Inflammatory macrophage treated with lipopolysaccharide for 4 hours (primary cell): ENCODE measurements at regions not wholly inside any gene's neighbourhood (a gene's known extent, or its start where the extent isn't known, plus 50 kb on each side); places are given as distances from the start of the nearest gene placed in this dataset.
"Not testable (repeated sequence)": the region's sequence is repeated elsewhere in the genome, so short reads cannot be mapped to it uniquely, and the experiment has no call there.

ENCODE experiments used
- DNase-seq: peaks from one replicate; pipeline ENCODE4 v3.0.0-alpha.2; 2020

DNA sequence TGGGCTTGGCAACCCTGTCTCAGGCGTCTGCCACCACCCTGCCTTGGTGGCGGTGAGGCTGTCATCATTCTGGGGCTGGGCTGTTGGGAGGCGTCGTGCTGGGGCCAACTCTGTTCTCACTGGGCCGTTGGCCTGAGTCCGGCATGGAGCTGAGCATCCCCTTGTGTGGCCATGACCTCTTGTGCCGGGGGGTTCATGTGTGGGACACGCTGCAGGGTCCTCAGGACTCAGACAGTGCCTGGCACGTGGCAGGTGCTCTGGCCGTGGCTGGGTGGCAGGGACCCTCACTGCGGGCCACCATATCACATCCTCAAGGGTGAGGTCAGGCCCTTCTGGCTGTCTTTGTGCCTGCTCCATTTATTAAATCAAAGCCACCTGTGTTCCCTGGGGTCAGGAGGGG is 197.4 kb downstream of the BANP start:
- not testable (repeated sequence) for DNase-seq

- DNase-seq, result not testable (repeated sequence)
These were observed 197.9 kb downstream of the BANP start for GRCh38 chr16:88149158-88149603.

- not testable (repeated sequence) for DNase-seq
These were observed 198.4 kb downstream of the BANP start for GRCh38 chr16:88149663-88150062.

DNA sequence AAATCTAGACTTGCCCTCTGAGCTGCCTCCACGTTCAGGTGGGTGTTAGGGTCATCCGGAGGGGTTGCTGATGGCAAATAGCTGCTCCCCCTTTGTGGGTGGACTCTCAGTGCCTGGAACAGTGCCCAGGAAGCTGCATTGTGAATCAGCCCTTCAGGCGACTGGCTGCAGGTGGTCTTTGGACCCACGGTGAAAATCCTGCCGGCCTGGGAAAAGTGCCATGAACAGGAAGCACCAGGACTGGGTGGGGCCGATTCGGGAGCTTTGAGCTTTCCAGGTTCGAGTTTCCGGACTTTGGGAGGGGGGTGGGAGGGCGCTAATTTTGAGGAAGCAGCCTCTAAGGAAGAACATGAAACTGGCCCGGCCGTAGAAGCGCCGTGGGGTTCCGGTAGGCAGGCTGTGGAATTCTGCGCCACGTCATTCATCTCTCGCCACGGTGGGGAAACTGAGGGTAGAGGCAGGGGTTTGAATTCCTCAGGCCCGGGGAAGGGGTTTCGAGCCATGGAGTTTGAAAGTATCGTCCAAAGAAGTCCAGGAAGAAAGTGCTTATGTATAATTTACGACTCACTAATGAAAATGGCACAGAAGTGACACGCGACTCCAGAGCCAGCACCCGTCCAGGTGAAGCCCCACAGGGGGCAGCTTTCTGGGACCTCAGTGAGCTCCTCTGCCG is 199.4 kb downstream of the BANP start:
- DNase-seq, result not testable (repeated sequence)

DNA sequence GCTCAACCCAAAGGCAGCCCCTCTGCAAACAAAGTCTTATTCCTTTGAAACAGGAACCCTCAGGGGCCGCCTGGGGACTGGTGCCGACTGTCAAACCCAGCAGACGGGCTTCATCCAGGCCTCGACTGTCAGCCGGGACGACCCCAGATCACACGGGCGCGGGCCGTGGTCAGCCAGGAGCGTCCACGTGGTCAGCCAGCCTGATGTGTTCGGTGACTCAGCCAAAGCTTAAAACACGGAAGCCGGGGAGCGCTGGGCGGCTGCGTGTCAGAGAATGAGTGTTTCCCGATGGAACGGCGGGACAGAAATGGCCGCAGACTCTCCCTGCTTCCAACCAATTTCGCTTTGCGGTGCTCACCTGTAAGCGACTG is 199.9 kb downstream of the BANP start:
- peak; percentile 10 for DNase-seq

- DNase-seq, result not testable (repeated sequence)
These were observed 200.9 kb downstream of the BANP start for GRCh38 chr16:88151859-88152843.

GRCh38 chr16:88152879-88153278 is 201.6 kb downstream of the BANP start:
- not testable (repeated sequence) for DNase-seq

- DNase-seq, result not testable (repeated sequence)
These were observed 202.3 kb downstream of the BANP start for GRCh38 chr16:88153516-88153915.

DNA sequence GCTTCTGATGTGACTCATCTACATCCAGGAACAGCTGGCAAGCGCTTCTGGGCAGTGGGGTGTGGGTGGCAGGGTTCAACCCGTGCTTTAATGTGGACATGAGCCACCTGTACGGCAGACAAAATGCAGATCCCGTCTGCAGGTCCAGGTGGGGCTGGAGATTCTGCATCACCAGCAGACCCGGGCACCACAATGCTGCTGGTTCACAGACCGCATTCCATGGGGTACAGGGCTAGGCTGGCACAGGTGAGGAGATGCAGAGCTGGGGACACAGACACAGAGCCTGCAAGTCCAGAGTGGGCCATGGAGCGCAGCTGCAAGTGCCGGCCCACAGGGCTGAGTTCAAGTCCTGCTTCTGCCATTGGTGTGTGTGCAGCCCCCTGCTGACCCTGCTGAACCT is 203.7 kb downstream of the BANP start:
- not testable (repeated sequence) for DNase-seq

DNA sequence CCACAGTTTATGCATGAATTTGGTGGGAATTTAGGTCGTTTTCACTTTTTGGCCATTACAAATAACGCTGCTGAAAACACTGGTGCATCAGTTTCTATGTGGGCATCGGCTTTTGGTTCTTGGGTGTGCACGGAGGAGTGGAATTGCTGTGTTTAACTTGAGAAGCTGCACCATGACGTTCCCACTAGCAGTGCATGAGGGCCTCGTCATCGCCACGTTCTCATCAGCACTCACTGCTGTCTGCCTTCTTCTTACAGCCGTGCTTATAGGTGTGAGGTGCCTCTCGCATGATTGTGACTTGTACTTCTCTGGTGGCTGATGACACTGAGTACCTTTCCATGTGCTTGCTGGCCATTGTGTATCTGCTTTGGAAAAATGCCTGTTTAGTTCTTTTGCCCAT is 204.4 kb downstream of the BANP start:
- DNase-seq, result not testable (repeated sequence)

GRCh38 chr16:88156640-88157283 is 205.5 kb downstream of the BANP start:
- DNase-seq, result not testable (repeated sequence)

GRCh38 chr16:88157686-88158085 is 206.5 kb downstream of the BANP start:
- DNase-seq, result not testable (repeated sequence)

DNA sequence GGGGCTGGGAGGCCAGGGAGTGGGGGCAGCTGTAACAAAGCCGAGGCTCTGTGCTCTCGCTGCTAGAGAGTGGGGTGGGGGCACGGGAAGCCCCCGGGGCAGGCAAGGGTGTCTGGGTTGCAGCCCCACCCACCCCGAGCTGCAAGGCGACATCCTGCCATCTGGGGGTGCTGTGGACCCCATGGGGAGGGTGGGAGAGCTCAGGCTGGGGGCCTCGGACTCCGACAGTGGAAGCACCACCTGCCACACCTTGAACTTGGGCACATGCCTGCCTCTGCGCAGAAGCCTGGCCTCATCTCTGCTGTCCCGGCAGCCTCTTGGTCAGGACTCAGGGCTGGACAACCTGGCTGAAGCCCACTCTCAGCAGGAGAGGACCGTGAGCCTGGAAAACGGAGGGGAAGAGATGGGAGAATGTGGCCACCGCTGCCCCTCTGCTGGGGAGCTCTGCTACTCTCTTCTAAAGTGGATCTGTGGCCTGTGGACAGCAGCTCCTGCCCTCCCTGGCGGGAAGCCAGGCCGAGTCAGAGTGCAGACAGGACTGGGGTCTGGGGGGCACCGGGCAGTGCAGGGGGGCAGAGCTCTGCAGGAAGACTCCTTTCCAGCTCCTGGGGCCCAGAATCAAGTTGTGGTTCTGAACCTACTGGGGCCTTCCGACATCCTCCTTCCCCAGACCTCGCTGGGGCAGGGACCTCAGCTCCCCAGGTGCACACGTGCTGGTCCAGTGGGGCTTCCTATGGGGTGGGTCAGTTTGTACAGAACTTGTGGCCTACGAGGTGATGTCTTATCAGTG is 207.2 kb downstream of the BANP start:
- not testable (repeated sequence) for DNase-seq

GRCh38 chr16:88159046-88159896 is 208.0 kb downstream of the BANP start:
- not testable (repeated sequence) for DNase-seq

GRCh38 chr16:88159897-88160335 is 208.7 kb downstream of the BANP start:
- DNase-seq, result not testable (repeated sequence)

GRCh38 chr16:88161191-88161590 is 210.0 kb downstream of the BANP start:
- not testable (repeated sequence) for DNase-seq

- not testable (repeated sequence) for DNase-seq
These were observed 210.5 kb downstream of the BANP start for GRCh38 chr16:88161623-88162275.

- DNase-seq, result not testable (repeated sequence)
These were observed 211.5 kb downstream of the BANP start for GRCh38 chr16:88162778-88163177.

DNA sequence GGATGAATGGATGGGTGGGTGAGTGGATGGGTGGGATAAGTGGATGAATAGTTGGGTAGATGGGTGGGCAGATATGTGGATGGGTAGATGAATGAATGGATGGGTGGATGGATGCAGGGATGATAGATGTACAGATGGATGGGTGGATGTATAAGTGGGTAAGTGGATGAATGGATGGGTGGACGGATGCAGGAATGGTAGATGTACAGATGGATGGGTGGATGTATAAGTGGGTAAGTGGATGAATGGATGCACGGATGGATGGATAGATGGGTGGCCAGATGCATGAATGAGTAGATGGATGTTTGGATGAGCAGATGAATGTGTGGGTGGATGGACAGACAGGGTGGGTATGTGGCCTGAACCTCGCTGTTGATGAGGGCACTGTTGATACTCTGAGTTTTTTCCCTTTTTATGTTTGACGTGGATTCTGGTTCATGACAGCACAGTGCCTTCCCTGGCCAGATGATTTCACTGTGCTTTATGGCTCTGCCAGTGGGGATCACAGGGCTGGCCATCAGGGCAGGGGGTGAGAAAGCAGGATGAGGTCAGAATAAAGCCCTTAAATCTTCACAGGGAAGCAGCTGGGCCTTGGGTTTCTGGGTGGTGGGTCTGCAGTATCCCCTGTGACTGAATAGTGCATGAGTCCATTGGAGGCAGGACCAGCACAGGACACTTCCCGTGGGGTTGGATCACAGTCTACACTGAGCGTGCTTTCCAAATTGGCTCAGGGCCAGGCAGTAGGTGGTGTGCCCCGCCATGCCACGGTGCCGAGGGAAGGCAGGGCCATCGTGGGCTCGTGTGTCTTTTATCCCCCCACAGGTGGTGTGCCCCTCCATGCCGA is 213.2 kb downstream of the BANP start:
- DNase-seq, result not testable (repeated sequence)
